ENCODE measurements at regions not wholly inside any gene's neighbourhood (a gene's known extent, or its start where the extent isn't known, plus 50 kb on each side); places are given as distances from the start of the nearest gene placed in this dataset.

- POLR2A ChIA-PET (ENCODE audit: partially characterized antibody): interaction anchor here (0.6 kb wide), 1 partner anchor 352 kb away, joined by 3 read pairs; no protein-coding TSS in a partner anchor
Measured at GRCh38 chr5:152864447-152864846, 459.4 kb upstream of the NMUR2 start.

More at GRCh38 chr5:152864447-152864846, 459.4 kb upstream of the NMUR2 start:
- Histone ChIP-seq H4K91ac (replicated peaks; ENCODE audit: insufficient read length, low read length) (no peak overlapping the region), H4K8ac (ENCODE audit: extremely low read depth, insufficient read depth, low read length) (no peak overlapping the region), H3K4ac (replicated peaks; ENCODE audit: insufficient read length, low read depth, low read length) (no peak overlapping the region), H3K9ac (replicated peaks in 1 of 4; ENCODE audit: extremely low read depth in 1 of 4, low read depth in 3 of 4, low read length in 3 of 4) (no peak overlapping the region), H3K4me1 (replicated peaks in 1 of 4; ENCODE audit: control insufficient read depth in 3 of 4, insufficient read depth in 4 of 4, low read length in 3 of 4) (no peaks in the 10 kb centered on the region; a peak in 1 of 7 replicates), H2AFZ (ENCODE audit: low read length) (no peak overlapping the region), H3K14ac (ENCODE audit: insufficient read length) (no peak overlapping the region), H2BK120ac (replicated peaks; ENCODE audit: low read depth, low read length) (no peak overlapping the region), H3K27ac (ENCODE audit: low read depth, low read length) (no peak overlapping the region), H3K27me3 (replicated peaks in 1 of 4; ENCODE audit: control insufficient read depth in 3 of 4, extremely low read depth in 1 of 4, insufficient read depth in 3 of 4, low read length in 3 of 4) (no peaks in the 10 kb centered on the region), H3K36me3 (ENCODE audit: control insufficient read depth in 2 of 4, insufficient read depth in 4 of 4, low read length in 3 of 4) (no peaks in the 10 kb centered on the region), H3K23me2 (ENCODE audit: low read depth, low read length) (no peaks in the 10 kb centered on the region), H4K20me1 (replicated peaks in 1 of 2; ENCODE audit: control insufficient read depth in 1 of 2, insufficient read depth in 2 of 2, low read length in 2 of 2) (no peaks in the 10 kb centered on the region), H2BK20ac (ENCODE audit: low read length) (no peak overlapping the region), H3K4me2 (ENCODE audit: insufficient read depth in 1 of 2, low read depth in 2 of 2, low read length in 2 of 2) (no peak overlapping the region), H3K23ac (ENCODE audit: insufficient read length) (no peak overlapping the region), H3K79me2 (ENCODE audit: control insufficient read depth in 1 of 2, insufficient read depth in 2 of 2, low read length in 2 of 2) (no peaks in the 10 kb centered on the region), H3K18ac (ENCODE audit: extremely low read depth, low read length) (no peak overlapping the region), H2BK15ac (ENCODE audit: low read length) (no peak overlapping the region), H3K56ac (replicated peaks; ENCODE audit: insufficient read length, low read depth, low read length) (no peak overlapping the region), H3K4me3 (ENCODE audit: extremely low read depth in 1 of 4, insufficient read depth in 2 of 4, low read depth in 3 of 4, low read length in 4 of 4) (no peak overlapping the region), H3K79me1 (ENCODE audit: low read depth, low read length) (no peaks in the 10 kb centered on the region), H4K5ac (ENCODE audit: insufficient read length, low read depth, low read length) (no peak overlapping the region), H2AK5ac (ENCODE audit: low read depth, low read length) (no peak overlapping the region), H3K9me3 (ENCODE audit: insufficient read depth in 2 of 2, low read depth in 1 of 2, low read length in 1 of 2) (peaks cover 0 to 3% of the 10 kb centered on the region in 2 experiments; a peak in 1 of 4 replicates), H2BK12ac (ENCODE audit: low read depth, low read length) (no peak overlapping the region), H2BK5ac (ENCODE audit: low read depth, low read length) (no peak overlapping the region)
- no peak for TF ChIP-seq CTCF (IDR thresholded peaks at IDR 0.05; ENCODE audit: control extremely low read depth in 1 of 3, insufficient read depth in 1 of 3, low read depth in 1 of 3, low read length in 3 of 3)
- TF ChIP-seq JUND (IDR thresholded peaks at IDR 0.05; ENCODE audit: low read length): no peak
- TF ChIP-seq POU5F1 (IDR thresholded peaks at IDR 0.05; ENCODE audit: low read depth, low read length): no peak
- no peak for TF ChIP-seq CEBPB (IDR thresholded peaks at IDR 0.05; ENCODE audit: low read depth, low read length)
- no peak for TF ChIP-seq KDM5A (IDR thresholded peaks at IDR 0.05; ENCODE audit: low read length)
- no peak for TF ChIP-seq SUZ12 (IDR thresholded peaks at IDR 0.05; ENCODE audit: low read length)
- no peak for TF ChIP-seq SRF (IDR thresholded peaks at IDR 0.05; ENCODE audit: low read depth, low read length)
- FAIRE-seq (no peak), DNase-seq (ENCODE audit: low read depth in 1 of 2, low spot score in 2 of 2) (no peak)
- CTCF ChIA-PET (ENCODE audit: partially characterized antibody): interaction anchor here (1.4 kb wide), 1 partner anchor 45 kb away, joined by 4 read pairs; no protein-coding TSS in a partner anchor
- WGBS, 2 experiments (ENCODE audit: extremely low coverage in 1 of 2, insufficient coverage in 1 of 2, insufficient read length in 1 of 2, insufficient replicate concordance in 2 of 2, low coverage in 1 of 2, low lambda C conversion rate in 2 of 2, missing lambda C conversion rate in 1 of 2): 89% methylated on average over 3 of the region's 3 CpGs; no CpG with 5 or more reads in 1 of the 2 experiments
